IMR-90 (cell line): ENCODE measurements at regions not wholly inside any gene's neighbourhood (a gene's known extent, or its start where the extent isn't known, plus 50 kb on each side); places are given as distances from the start of the nearest gene placed in this dataset.
A peak's percentile ranks its signal among the peaks of the same experiment; 100 is the strongest.

ENCODE experiments used
- ATAC-seq: fragments of 200-7000 bp; cut with Tn5 transposase; 2 replicates; pipeline ENCODE4 v1.9.1; 2020; ENCODE audit warnings: low read depth, mild to moderate bottlenecking, moderate library complexity
- BruUV-seq: library from RNA; stranded (reverse); fragments of 400-500 nt; replicated peaks from 2 replicates; lab custom pipeline; 2021; lab: Mats Ljungman, UMichigan
- CTCF ChIA-PET: fragments of 300-600 bp; formaldehyde crosslinking; extraction: SDS; loops from one replicate; lab custom pipeline; 2021; ENCODE audit warnings: antibody characterized with exemption; lab: Yijun Ruan, JAX
- POLR2A ChIA-PET: fragments of 300-600 bp; sonication (Branson Sonifier 250); formaldehyde crosslinking; loops from one replicate; lab custom pipeline; 2022; ENCODE audit warnings: antibody characterized with exemption; ENCODE audit not compliant: unreplicated experiment; lab: Charles Lee
- DNase-seq: peaks from one replicate; pipeline ENCODE4 v3.0.0; 2013
- H2AFZ ChIP-seq: replicated peaks from 2 replicates; pipeline ENCODE3; 2013; ENCODE audit warnings: low read length, mild to moderate bottlenecking; ENCODE audit not compliant: poor library complexity
- H2AK5ac ChIP-seq: 2 replicates; pipeline ENCODE4 v1.6.1; 2013; ENCODE audit warnings: low read depth, low read length, inconsistent platforms
- H2AK9ac ChIP-seq: replicated peaks from 2 replicates; pipeline ENCODE3; 2013; ENCODE audit warnings: mild to moderate bottlenecking, low read depth, low read length, moderate library complexity; ENCODE audit not compliant: poor library complexity
- H2BK120ac ChIP-seq: 2 replicates; pipeline ENCODE4 v1.6.1; 2013; ENCODE audit warnings: low read depth, low read length, inconsistent platforms
- H2BK15ac ChIP-seq: 3 replicates; pipeline ENCODE4 v1.6.1; 2013; ENCODE audit warnings: low read depth, low read length, inconsistent platforms
- H2BK20ac ChIP-seq: 2 replicates; pipeline ENCODE4 v1.6.1; 2013; ENCODE audit warnings: low read depth, mild to moderate bottlenecking, inconsistent platforms, low read length, moderate library complexity
- H2BK5ac ChIP-seq: 2 replicates; pipeline ENCODE4 v1.6.1; 2013; ENCODE audit warnings: mild to moderate bottlenecking, low read depth, low read length, inconsistent platforms; ENCODE audit not compliant: poor library complexity, severe bottlenecking
- H3K14ac ChIP-seq: replicated peaks from 2 replicates; pipeline ENCODE4 v1.6.1; 2013; ENCODE audit warnings: low read depth, low read length, inconsistent platforms
- H3K18ac ChIP-seq: 2 replicates; pipeline ENCODE4 v1.6.1; 2013; ENCODE audit warnings: low read depth, low read length, control low read depth
- H3K23ac ChIP-seq: 2 replicates; pipeline ENCODE4 v1.6.1; 2013; ENCODE audit warnings: low read depth, low read length, inconsistent platforms
- H3K27ac ChIP-seq: 2 replicates; pipeline ENCODE4 v1.5.1; 2013; ENCODE audit warnings: mild to moderate bottlenecking, control low read depth, low read length; ENCODE audit not compliant: insufficient read depth
- H3K27me3 ChIP-seq: 2 replicates; pipeline ENCODE4 v1.6.1; 2013; ENCODE audit warnings: low read length; ENCODE audit not compliant: control insufficient read depth, insufficient read depth
- H3K36me3 ChIP-seq: 2 replicates; pipeline ENCODE4 v1.6.1; 2013; ENCODE audit warnings: low read length, mixed read lengths; ENCODE audit not compliant: control insufficient read depth, insufficient read depth
- H3K4ac ChIP-seq: 2 replicates; pipeline ENCODE4 v1.6.1; 2013; ENCODE audit warnings: low read depth, low read length, inconsistent platforms
- H3K4me1 ChIP-seq: 2 replicates; pipeline ENCODE4 v1.6.1; 2013; ENCODE audit warnings: low read length, mixed read lengths; ENCODE audit not compliant: control insufficient read depth, insufficient read depth
- H3K4me2 ChIP-seq: 2 replicates; pipeline ENCODE4 v1.6.1; 2013; ENCODE audit warnings: low read depth, mild to moderate bottlenecking, control low read depth, low read length, moderate library complexity
- H3K4me3 ChIP-seq: 2 replicates; pipeline ENCODE4 v1.5.1; 2013; ENCODE audit warnings: low read depth, mild to moderate bottlenecking, control low read depth, low read length, moderate library complexity; ENCODE audit not compliant: insufficient read depth
- H3K56ac ChIP-seq: 2 replicates; pipeline ENCODE4 v1.6.1; 2013; ENCODE audit warnings: low read length, inconsistent platforms; ENCODE audit not compliant: insufficient read depth; ENCODE audit errors: extremely low read depth
- H3K79me1 ChIP-seq, 2 experiments: 2 replicates each; pipeline ENCODE4 v1.6.1; 2013; ENCODE audit warnings: low read length in 2 of 2, inconsistent platforms in 1 of 2, low read depth in 1 of 2
- H3K9ac ChIP-seq: 2 replicates; pipeline ENCODE4 v1.6.1; 2013; ENCODE audit warnings: low read depth, low read length, control low read depth
- H3K9me1 ChIP-seq: 2 replicates; pipeline ENCODE4 v1.6.1; 2013; ENCODE audit warnings: low read length, inconsistent platforms; ENCODE audit not compliant: insufficient read depth
- H3K9me3 ChIP-seq: 2 replicates; pipeline ENCODE4 v1.6.1; 2013; ENCODE audit warnings: low read length; ENCODE audit not compliant: control insufficient read depth, insufficient read depth
- H4K20me1 ChIP-seq: 2 replicates; pipeline ENCODE4 v1.6.1; 2013; ENCODE audit warnings: low read length, inconsistent platforms; ENCODE audit not compliant: insufficient read depth
- H4K5ac ChIP-seq: 2 replicates; pipeline ENCODE4 v1.6.1; 2013; ENCODE audit warnings: mild to moderate bottlenecking, low read depth, low read length, control low read depth
- H4K8ac ChIP-seq, 2 experiments: 2 replicates each; pipeline ENCODE4 v1.6.1; 2013; ENCODE audit warnings: low read depth in 2 of 2, low read length in 2 of 2, control low read depth in 1 of 2, inconsistent platforms in 1 of 2
- H4K91ac ChIP-seq: 2 replicates; pipeline ENCODE4 v1.6.1; 2013; ENCODE audit warnings: low read depth, low read length, inconsistent platforms; ENCODE audit not compliant: insufficient read depth
- CEBPB ChIP-seq: IDR thresholded peaks from 2 replicates; pipeline ENCODE4 v1.6.1; 2012; ENCODE audit warnings: low read depth, low read length, improper control_type of control experiment
- CHD1 ChIP-seq: IDR thresholded peaks from 2 replicates; pipeline ENCODE4 v1.6.1; 2012; ENCODE audit warnings: low read depth, low read length, improper control_type of control experiment
- CTCF ChIP-seq: conservative IDR thresholded peaks from 2 replicates; pipeline ENCODE4 v1.5.1; 2012; ENCODE audit warnings: mild to moderate bottlenecking, low read depth, low read length, improper control_type of control experiment
- MAFK ChIP-seq: IDR thresholded peaks from 2 replicates; pipeline ENCODE4 v1.6.1; 2012; ENCODE audit warnings: low read depth, low read length, improper control_type of control experiment
- MXI1 ChIP-seq: IDR thresholded peaks from 2 replicates; pipeline ENCODE4 v1.6.1; 2012; ENCODE audit warnings: low read depth, mild to moderate bottlenecking, low read length, moderate library complexity, borderline replicate concordance
- NFE2L2 ChIP-seq: fragments of 150-350 bp; IDR thresholded peaks from 2 replicates; pipeline ENCODE4 v1.6.1; 2016; ENCODE audit warnings: low read depth, mild to moderate bottlenecking, low read length
- POLR2A ChIP-seq: IDR thresholded peaks from 2 replicates; pipeline ENCODE4 v1.6.1; 2012; ENCODE audit warnings: mild to moderate bottlenecking, low read depth, low read length
- RCOR1 ChIP-seq: IDR thresholded peaks from 2 replicates; pipeline ENCODE4 v1.6.1; 2012; ENCODE audit warnings: mild to moderate bottlenecking, low read length, improper control_type of control experiment; ENCODE audit not compliant: insufficient replicate concordance
- RFX5 ChIP-seq: IDR thresholded peaks from 2 replicates; pipeline ENCODE4 v1.8.0; 2012; ENCODE audit warnings: low read depth, mild to moderate bottlenecking, low read length, moderate library complexity
- USF2 ChIP-seq: fragments of 150-350 bp; IDR thresholded peaks from 2 replicates; pipeline ENCODE4 v1.6.1; 2017; ENCODE audit warnings: mild to moderate bottlenecking, antibody characterized with exemption, low read length, low read depth
- WGBS, 2 experiments: methylation state at CpG; one replicate each; pipeline versions ENCODE4 v1.1.5 to v1.1.7; 2013; ENCODE audit warnings: missing lambda C conversion rate in 2 of 2; ENCODE audit not compliant: insufficient read length in 1 of 2; ENCODE audit errors: extremely low coverage in 2 of 2; 5-methylcytosine and 5-hydroxymethylcytosine counted together
- dilution Hi-C: fragments of 300-500 bp; cut with HindIII; formaldehyde crosslinking; loops from one replicate; pipeline ENCODE4 v1.14.3; 2018; ENCODE audit warnings: low sequenced_read_pairs; ENCODE audit not compliant: unreplicated experiment
- in situ Hi-C: fragments of 300-500 bp; cut with MboI; formaldehyde crosslinking; loops from 3 replicates; pipeline ENCODE4 v1.14.3; 2019; ENCODE audit warnings: low sequenced_read_pairs, inconsistent platforms, mixed read lengths
- intact Hi-C: fragments of 100-400 bp; cut with micrococcal nuclease; formaldehyde crosslinking; loops from 2 replicates; pipeline ENCODE4 v1.10.0; 2022

GRCh38 chr3:99319450-99319849 lies 318.9 kb upstream of the COL8A1 start:
- POLR2A ChIA-PET = no interaction called here

More at GRCh38 chr3:99319450-99319849, 318.9 kb upstream of the COL8A1 start:
- TF ChIP-seq CHD1 = no peak
- TF ChIP-seq NFE2L2 = no peak
- no peak for TF ChIP-seq MXI1
- no peak for TF ChIP-seq CEBPB
- TF ChIP-seq CTCF = no peak
- TF ChIP-seq RFX5 = no peak
- TF ChIP-seq RCOR1 = no peak
- no peak for TF ChIP-seq MAFK
- TF ChIP-seq POLR2A = no peak
- TF ChIP-seq USF2 = no peak
- Histone ChIP-seq H3K9ac (no peak overlapping the region), H3K27me3 (no peaks in the 10 kb centered on the region), H4K8ac (peak overlapping the region; percentile 6 to 28; a peak in 2 of 4 replicates), H2BK5ac (peak overlapping the region; percentile 92), H3K4me2 (peak overlapping the region; percentile 16; the same call in 1 of the 2 replicates), H2AFZ (no peak overlapping the region), H3K27ac (peak overlapping the region; percentile 60), H2AK5ac (peak overlapping the region; percentile 38), H3K9me3 (no peaks in the 10 kb centered on the region), H2BK15ac (peak overlapping the region; percentile 37; the same call in 1 of the 3 replicates), H4K5ac (peak overlapping the region; percentile 73; the same call in 1 of the 2 replicates), H3K9me1 (no peaks in the 10 kb centered on the region), H3K56ac (no peak overlapping the region), H4K91ac (peak overlapping the region; percentile 56), H2AK9ac (no peak overlapping the region), H3K4ac (peak overlapping the region; percentile 12; the same call in 1 of the 2 replicates), H3K4me1 (peaks cover 5% of the 10 kb centered on the region), H3K23ac (peak overlapping the region; percentile 11), H3K18ac (peak overlapping the region; percentile 94), H2BK20ac (peak overlapping the region; percentile 38), H3K14ac (peak overlapping the region; percentile 6; the same call in 1 of the 2 replicates), H2BK120ac (peak overlapping the region; percentile 50; the same call in 1 of the 2 replicates), H4K20me1 (no peaks in the 10 kb centered on the region), H3K4me3 (no peak overlapping the region), H3K79me1 (no peaks in the 10 kb centered on the region), H3K36me3 (no peaks in the 10 kb centered on the region)
- no peak for ATAC-seq
- dilution Hi-C loops = no loop called here
- no TSS peak for BruUV-seq
- in situ Hi-C loops = no loop called here
- intact Hi-C loops = loop anchor here (5.0 kb wide), 1 partner anchor 318 kb away; the partner anchor contains the start of gene COL8A1
- CTCF ChIA-PET = no interaction called here
- WGBS, 2 experiments = no CpG with 5 or more reads among the region's 1 CpG
- DNase-seq = no peak
